HG02973 (cell line): ENCODE measurements at regions not wholly inside any gene's neighbourhood (a gene's known extent, or its start where the extent isn't known, plus 50 kb on each side); places are given as distances from the start of the nearest gene placed in this dataset.
A peak's percentile ranks its signal among the peaks of the same experiment; 100 is the strongest.

ENCODE experiments used
- ATAC-seq: cut with Tn5 transposase; IDR thresholded peaks from one replicate; pipeline ENCODE4 v1.9.1; 2021; ENCODE audit warnings: moderate library complexity; ENCODE audit not compliant: unreplicated experiment

GRCh38 chr10:107471911-107472310 lies 307.4 kb upstream of the SORCS1 start:
- ATAC-seq = no peak

GRCh38 chr10:107453561-107453960 lies 289.1 kb upstream of the SORCS1 start:
- ATAC-seq = no peak

GRCh38 chr10:107451047-107451446 lies 286.5 kb upstream of the SORCS1 start:
- ATAC-seq = no peak

- no peak for ATAC-seq
Measured at GRCh38 chr10:107450056-107450455, 285.6 kb upstream of the SORCS1 start.

GRCh38 chr10:107444443-107444842 lies 279.9 kb upstream of the SORCS1 start:
- no peak for ATAC-seq

GRCh38 chr10:107443813-107444212 lies 279.3 kb upstream of the SORCS1 start:
- ATAC-seq = no peak

GRCh38 chr10:107443326-107443725 lies 278.8 kb upstream of the SORCS1 start:
- ATAC-seq = no peak

- peak; percentile 93 for ATAC-seq
Measured at GRCh38 chr10:107442035-107442505, 277.6 kb upstream of the SORCS1 start.

- no peak for ATAC-seq
Measured at GRCh38 chr10:107440741-107441140, 276.2 kb upstream of the SORCS1 start.

- no peak for ATAC-seq
Measured at GRCh38 chr10:107437921-107438320, 273.4 kb upstream of the SORCS1 start.

- ATAC-seq = no peak
Measured at GRCh38 chr10:107436568-107436967, 272.1 kb upstream of the SORCS1 start.

- no peak for ATAC-seq
Measured at GRCh38 chr10:107434854-107435253, 270.3 kb upstream of the SORCS1 start.

GRCh38 chr10:107434201-107434600 lies 269.7 kb upstream of the SORCS1 start:
- ATAC-seq = no peak

GRCh38 chr10:107433605-107434004 lies 269.1 kb upstream of the SORCS1 start:
- no peak for ATAC-seq

GRCh38 chr10:107430446-107430845 lies 265.9 kb upstream of the SORCS1 start:
- no peak for ATAC-seq

- ATAC-seq = no peak
Measured at GRCh38 chr10:107427016-107427415, 262.5 kb upstream of the SORCS1 start.

- ATAC-seq = no peak
Measured at GRCh38 chr10:107425931-107426553, 261.5 kb upstream of the SORCS1 start.

- no peak for ATAC-seq
Measured at GRCh38 chr10:107424628-107425027, 260.1 kb upstream of the SORCS1 start.

GRCh38 chr10:107423903-107424302 lies 259.4 kb upstream of the SORCS1 start:
- no peak for ATAC-seq

- no peak for ATAC-seq
Measured at GRCh38 chr10:107422681-107423080, 258.2 kb upstream of the SORCS1 start.

GRCh38 chr10:107420196-107420595 lies 255.7 kb upstream of the SORCS1 start:
- no peak for ATAC-seq

- no peak for ATAC-seq
Measured at GRCh38 chr10:107418085-107418806, 253.7 kb upstream of the SORCS1 start.

- no peak for ATAC-seq
Measured at GRCh38 chr10:107417446-107417845, 252.9 kb upstream of the SORCS1 start.
